IPS DF 6.9 (cell line): ENCODE measurements at regions not wholly inside any gene's neighbourhood (a gene's known extent, or its start where the extent isn't known, plus 50 kb on each side); places are given as distances from the start of the nearest gene placed in this dataset.

Experiments
- DNase-seq: peaks from one replicate; pipeline ENCODE4 v3.0.0-alpha.2; 2013; ENCODE audit warnings: low read depth, low spot score
- H3K27ac ChIP-seq: one replicate; pipeline ENCODE4 v1.5.1; 2013; ENCODE audit warnings: low read length, control low read depth
- H3K27me3 ChIP-seq: 2 replicates; pipeline ENCODE4 v1.6.1; 2013; ENCODE audit warnings: mild to moderate bottlenecking, low read length; ENCODE audit not compliant: control insufficient read depth, insufficient read depth
- H3K36me3 ChIP-seq: 2 replicates; pipeline ENCODE4 v1.6.1; 2013; ENCODE audit warnings: low read length; ENCODE audit not compliant: control insufficient read depth, insufficient read depth
- H3K4me1 ChIP-seq: 2 replicates; pipeline ENCODE4 v1.6.1; 2013; ENCODE audit warnings: low read length; ENCODE audit not compliant: control insufficient read depth, insufficient read depth
- H3K4me3 ChIP-seq: 2 replicates; pipeline ENCODE4 v1.5.1; 2013; ENCODE audit warnings: mild to moderate bottlenecking, low read length
- H3K9me3 ChIP-seq: 2 replicates; pipeline ENCODE4 v1.6.1; 2013; ENCODE audit warnings: low read length, inconsistent platforms; ENCODE audit not compliant: control insufficient read depth, insufficient read depth
- WGBS: extraction: QIAGEN DNeasy Blood & Tissue Kit; methylation state at CpG from one replicate; pipeline ENCODE4 v1.1.7; 2013; ENCODE audit warnings: mixed read lengths, missing lambda C conversion rate; ENCODE audit not compliant: insufficient read length, insufficient coverage; 5-methylcytosine and 5-hydroxymethylcytosine counted together

GRCh38 chrX:33333271-33333670 lies 121.9 kb upstream of the DMD start:
- Histone ChIP-seq H3K27me3 (no peaks in the 10 kb centered on the region), H3K4me3 (no peak overlapping the region), H3K4me1 (no peaks in the 10 kb centered on the region), H3K36me3 (no peaks in the 10 kb centered on the region), H3K27ac (no peak overlapping the region), H3K9me3 (no peaks in the 10 kb centered on the region)
- DNase-seq, result no peak
- no CpG with 5 or more reads among the region's 2 CpGs for WGBS

DNA sequence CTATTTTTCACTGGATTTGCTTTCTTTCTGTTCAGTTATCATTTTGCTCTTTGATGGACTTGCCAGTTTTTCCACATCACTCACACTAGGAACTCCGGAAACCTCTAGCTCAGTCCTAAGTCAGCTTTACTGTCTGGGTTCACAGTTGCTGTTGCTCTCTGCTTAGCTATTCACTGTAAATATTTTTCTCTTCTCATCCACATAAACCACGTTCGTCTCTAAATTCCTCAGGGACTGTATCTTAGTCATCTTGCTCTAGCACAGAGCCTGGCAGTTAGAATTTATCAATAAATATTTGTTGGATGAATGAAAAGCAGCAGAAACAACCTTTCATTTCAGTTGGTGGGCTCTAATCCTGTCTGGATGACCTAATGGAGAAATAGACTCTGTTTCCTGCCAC lies 119.4 kb upstream of the DMD start:
- no peaks in the 10 kb centered on the region for H3K4me1 ChIP-seq

DNA sequence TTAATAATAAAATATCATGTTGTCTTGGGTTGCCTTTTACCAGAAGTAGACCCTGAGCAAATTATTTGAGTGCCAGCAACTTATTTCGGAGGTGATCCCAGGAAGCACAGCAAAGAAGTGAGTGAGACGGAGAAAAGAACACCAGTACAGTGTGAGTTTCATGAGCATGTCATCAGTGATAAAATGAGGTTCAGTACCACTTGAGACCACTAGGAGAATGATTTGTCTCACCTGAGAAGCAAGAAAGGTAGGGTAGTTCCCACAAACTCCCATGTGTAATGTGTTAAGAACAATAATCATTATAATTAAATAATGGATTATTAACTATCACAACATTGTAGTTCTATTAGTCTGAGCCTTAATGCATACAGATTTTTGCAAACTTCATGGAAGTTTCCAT lies 112.8 kb upstream of the DMD start:
- no peaks in the 10 kb centered on the region for H3K4me1 ChIP-seq
- H3K36me3 ChIP-seq, result no peaks in the 10 kb centered on the region
- H3K27me3 ChIP-seq, result no peaks in the 10 kb centered on the region
- no peak overlapping the region for H3K4me3 ChIP-seq
- no CpG with 5 or more reads among the region's 2 CpGs for WGBS
- no peak overlapping the region for H3K27ac ChIP-seq
- no peak for DNase-seq
- no peaks in the 10 kb centered on the region for H3K9me3 ChIP-seq

More for the DNA sequence above, 119.4 kb upstream of the DMD start:
- no peak overlapping the region for H3K27ac ChIP-seq
- no peak for DNase-seq
- H3K9me3 ChIP-seq, result no peaks in the 10 kb centered on the region
- no peaks in the 10 kb centered on the region for H3K27me3 ChIP-seq
- no CpG with 5 or more reads among the region's 3 CpGs for WGBS
- no peaks in the 10 kb centered on the region for H3K36me3 ChIP-seq
- no peak overlapping the region for H3K4me3 ChIP-seq

DNA sequence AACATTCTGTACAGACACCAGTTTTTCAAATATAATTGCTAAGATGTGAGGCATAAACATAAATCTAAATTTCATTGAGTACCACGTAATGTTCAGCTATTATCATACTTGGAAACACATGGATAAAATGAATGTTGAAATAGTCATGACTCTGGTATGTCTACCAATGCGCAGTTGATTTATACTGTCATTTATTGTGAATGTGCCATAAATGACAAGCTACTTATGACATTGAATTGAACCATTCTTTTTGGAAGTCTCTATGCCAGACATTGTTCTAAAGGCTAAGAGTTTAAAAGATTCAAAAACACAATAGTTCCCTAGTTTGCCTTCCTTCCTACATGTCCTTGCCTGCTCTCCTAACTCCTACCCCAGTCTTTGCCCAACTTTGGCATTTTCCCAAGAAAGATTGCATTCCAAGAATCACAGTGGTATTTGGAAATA lies 96.6 kb upstream of the DMD start:
- H3K4me1 ChIP-seq, result no peaks in the 10 kb centered on the region
- H3K4me3 ChIP-seq, result no peak overlapping the region
- H3K27me3 ChIP-seq, result no peaks in the 10 kb centered on the region
- no peaks in the 10 kb centered on the region for H3K36me3 ChIP-seq
- H3K27ac ChIP-seq, result no peak overlapping the region
- WGBS, result no CpG with 5 or more reads among the region's 2 CpGs
- DNase-seq, result no peak
- no peaks in the 10 kb centered on the region for H3K9me3 ChIP-seq

DNA sequence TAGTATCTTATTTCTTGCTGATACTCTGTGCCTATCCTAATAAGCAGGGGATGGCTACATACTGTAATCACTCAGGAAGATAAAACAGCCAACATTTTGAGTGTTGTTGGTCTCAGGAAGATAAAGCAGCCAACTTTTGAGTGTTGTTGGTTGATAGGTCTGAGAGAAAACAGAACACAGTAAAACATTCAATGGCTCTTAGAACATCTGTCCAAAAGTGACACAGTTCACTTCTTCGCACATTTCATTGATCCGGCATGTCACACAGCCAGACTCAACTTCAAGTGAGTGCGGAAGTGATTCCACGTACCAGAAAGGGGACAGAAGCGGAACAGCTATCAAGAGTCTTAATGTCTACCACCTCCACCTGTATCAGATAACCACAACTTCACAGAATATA lies 87.3 kb upstream of the DMD start:
- Histone ChIP-seq H3K9me3 (no peaks in the 10 kb centered on the region), H3K27ac (no peak overlapping the region), H3K4me1 (no peaks in the 10 kb centered on the region), H3K27me3 (no peaks in the 10 kb centered on the region), H3K36me3 (no peaks in the 10 kb centered on the region), H3K4me3 (no peak overlapping the region)
- DNase-seq, result no peak
- WGBS, result no CpG with 5 or more reads among the region's 5 CpGs

GRCh38 chrX:33285550-33285949 lies 74.2 kb upstream of the DMD start:
- no CpG with 5 or more reads among the region's 1 CpG for WGBS
- Histone ChIP-seq H3K9me3 (no peaks in the 10 kb centered on the region), H3K27me3 (no peaks in the 10 kb centered on the region), H3K36me3 (no peaks in the 10 kb centered on the region), H3K4me1 (no peaks in the 10 kb centered on the region), H3K4me3 (no peak overlapping the region), H3K27ac (no peak overlapping the region)
- no peak for DNase-seq

GRCh38 chrX:33277046-33277445 lies 65.7 kb upstream of the DMD start:
- Histone ChIP-seq H3K4me3 (no peak overlapping the region), H3K9me3 (no peaks in the 10 kb centered on the region), H3K27ac (no peak overlapping the region), H3K27me3 (no peaks in the 10 kb centered on the region), H3K4me1 (no peaks in the 10 kb centered on the region), H3K36me3 (no peaks in the 10 kb centered on the region)
- no CpG with 5 or more reads among the region's 3 CpGs for WGBS
- DNase-seq, result no peak

GRCh38 chrX:33273535-33273934 lies 62.2 kb upstream of the DMD start:
- H3K36me3 ChIP-seq, result no peaks in the 10 kb centered on the region
- DNase-seq, result no peak
- no CpG with 5 or more reads among the region's 1 CpG for WGBS
- no peak overlapping the region for H3K27ac ChIP-seq
- no peak overlapping the region for H3K4me3 ChIP-seq
- H3K4me1 ChIP-seq, result no peaks in the 10 kb centered on the region
- no peaks in the 10 kb centered on the region for H3K9me3 ChIP-seq
- no peaks in the 10 kb centered on the region for H3K27me3 ChIP-seq

- H3K36me3 ChIP-seq, result no peaks in the 10 kb centered on the region
- no peaks in the 10 kb centered on the region for H3K4me1 ChIP-seq
- H3K27me3 ChIP-seq, result no peaks in the 10 kb centered on the region
- no peak overlapping the region for H3K4me3 ChIP-seq
- no peaks in the 10 kb centered on the region for H3K9me3 ChIP-seq
- H3K27ac ChIP-seq, result no peak overlapping the region
- DNase-seq, result no peak
- no CpG with 5 or more reads among the region's 1 CpG for WGBS
Measured at GRCh38 chrX:33272986-33273385, 61.6 kb upstream of the DMD start.
